MM.1S (cell line): ENCODE measurements at regions not wholly inside any gene's neighbourhood (a gene's known extent, or its start where the extent isn't known, plus 50 kb on each side); places are given as distances from the start of the nearest gene placed in this dataset.

ENCODE experiments used
- DNase-seq: peaks from one replicate; pipeline ENCODE4 v3.0.0-alpha.2; 2015
- H2AFZ ChIP-seq: fragments of 300-600 bp; sonication (generic); 2 replicates; pipeline ENCODE4 v1.6.0; 2016; ENCODE audit warnings: antibody characterized with exemption, low read length
- H3F3A ChIP-seq: fragments of 300-600 bp; sonication (generic); 2 replicates; pipeline ENCODE4 v1.6.1; 2016; ENCODE audit warnings: mild to moderate bottlenecking, antibody characterized with exemption, low read length, moderate library complexity, mixed read lengths; ENCODE audit not compliant: insufficient read depth
- H3K27ac ChIP-seq: fragments of 300-600 bp; sonication (generic); 2 replicates; pipeline ENCODE4 v1.5.1; 2016; ENCODE audit warnings: mild to moderate bottlenecking, low read length
- H3K27me3 ChIP-seq: fragments of 300-600 bp; sonication (generic); replicated peaks from 2 replicates; pipeline ENCODE4 v1.6.0; 2016; ENCODE audit warnings: low read length; ENCODE audit not compliant: insufficient read depth
- H3K36me3 ChIP-seq: fragments of 300-600 bp; sonication (generic); replicated peaks from 2 replicates; pipeline ENCODE4 v1.6.1; 2016; ENCODE audit warnings: mild to moderate bottlenecking, low read length, mixed read lengths; ENCODE audit not compliant: insufficient read depth
- H3K4me1 ChIP-seq: fragments of 300-600 bp; sonication (generic); 2 replicates; pipeline ENCODE4 v1.6.1; 2016; ENCODE audit warnings: low read length, mixed read lengths
- H3K4me2 ChIP-seq: fragments of 300-600 bp; sonication (generic); 2 replicates; pipeline ENCODE4 v1.6.0; 2016; ENCODE audit warnings: low read depth, low read length
- H3K4me3 ChIP-seq: fragments of 300-600 bp; sonication (generic); 2 replicates; pipeline ENCODE4 v1.5.1; 2016; ENCODE audit warnings: low read length, mixed read lengths
- H3K79me2 ChIP-seq: fragments of 300-600 bp; sonication (generic); 2 replicates; pipeline ENCODE4 v1.6.1; 2016; ENCODE audit warnings: mixed run types, low read length, mixed read lengths
- H3K9ac ChIP-seq: fragments of 300-600 bp; sonication (generic); 2 replicates; pipeline ENCODE4 v1.6.1; 2016; ENCODE audit warnings: low read length, mixed read lengths
- H3K9me2 ChIP-seq: fragments of 300-600 bp; sonication (generic); replicated peaks from 2 replicates; pipeline ENCODE4 v1.6.1; 2016; ENCODE audit warnings: mild to moderate bottlenecking, low read length, mixed read lengths; ENCODE audit not compliant: insufficient read depth
- H3K9me3 ChIP-seq: fragments of 300-600 bp; sonication (generic); replicated peaks from 2 replicates; pipeline ENCODE4 v1.6.1; 2016; ENCODE audit warnings: mild to moderate bottlenecking, low read length, mixed read lengths; ENCODE audit not compliant: insufficient read depth
- H4K20me1 ChIP-seq: fragments of 300-600 bp; sonication (generic); 2 replicates; pipeline ENCODE4 v1.6.1; 2016; ENCODE audit warnings: mild to moderate bottlenecking, low read length, moderate library complexity, mixed read lengths; ENCODE audit not compliant: insufficient read depth
- EZH2 ChIP-seq: fragments of 300-600 bp; sonication (generic); optimal IDR thresholded peaks from 2 replicates; pipeline ENCODE3; 2017; ENCODE audit warnings: low read depth, mild to moderate bottlenecking, antibody characterized with exemption, low read length, mixed read lengths
- EZH2phosphoT487 ChIP-seq: fragments of 300-600 bp; sonication (generic); IDR thresholded peaks from 2 replicates; pipeline ENCODE4 v1.6.1; 2018; ENCODE audit warnings: antibody characterized with exemption, low read length
- TF ChIP-seq, protein P1 (sequence below): fragments of 300-600 bp; sonication (generic); IDR thresholded peaks from 2 replicates; pipeline ENCODE4 v1.5.1; 2016; ENCODE audit warnings: antibody characterized with exemption, low read length, mixed read lengths

DNA sequence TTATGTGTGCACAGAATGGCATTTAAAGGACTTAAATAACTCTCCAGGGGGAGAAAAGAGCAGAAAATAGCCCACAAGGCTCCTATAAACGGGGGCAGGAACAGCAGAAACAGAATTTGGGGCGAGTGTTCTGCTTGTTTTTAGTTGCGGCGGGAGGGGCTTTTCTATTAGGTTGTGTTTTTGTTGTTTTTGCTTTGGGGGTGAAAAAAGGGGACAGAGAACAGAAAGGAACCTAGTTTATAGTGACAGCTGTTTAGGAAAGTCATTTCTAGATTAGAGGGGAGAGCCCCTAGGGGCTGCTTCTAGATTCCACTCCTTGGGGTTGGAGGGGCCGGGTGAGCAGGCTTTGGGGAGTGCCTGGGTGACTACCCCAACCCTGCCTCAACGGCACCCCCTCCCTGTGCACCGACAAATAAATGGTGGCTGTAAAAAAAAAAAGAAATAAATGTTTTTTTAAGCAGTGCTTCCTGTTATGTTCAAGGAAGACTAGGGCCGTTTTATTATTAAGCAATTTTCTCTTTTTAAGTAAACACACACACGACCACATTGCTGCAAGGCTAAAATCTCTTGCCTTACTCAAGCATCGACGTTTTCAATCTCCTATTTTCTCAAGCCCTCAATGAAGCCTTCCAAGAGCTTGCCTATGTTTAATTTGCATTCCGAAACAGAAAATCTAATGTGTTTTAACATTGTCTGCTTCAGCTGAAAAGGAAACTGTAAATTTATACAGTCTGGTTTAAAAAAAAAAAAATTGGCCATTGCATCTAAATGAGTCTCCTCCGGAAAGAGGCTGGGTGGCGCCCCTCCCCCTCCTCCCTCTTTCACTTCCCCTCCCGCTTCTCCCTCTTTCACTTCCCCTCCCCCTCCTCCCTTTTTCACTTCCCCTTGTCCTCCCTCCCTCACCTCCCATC lies 123.3 kb upstream of the TBL1X start:
- H3K79me2 ChIP-seq: no peaks in the 10 kb centered on the region
- no peaks in the 10 kb centered on the region for H3K9me3 ChIP-seq
- H3F3A ChIP-seq: peaks cover 20% of the 10 kb centered on the region
- peak; percentile 82 for DNase-seq
- H3K4me2 ChIP-seq: peak overlapping the region; percentile 91
- peak overlapping the region; percentile 44 for H3K4me3 ChIP-seq
- H2AFZ ChIP-seq: peak overlapping the region; percentile 30
- no peaks in the 10 kb centered on the region for H3K27me3 ChIP-seq
- peaks cover 13% of the 10 kb centered on the region for H3K4me1 ChIP-seq
- H3K9ac ChIP-seq: peak overlapping the region; percentile 67
- no peaks in the 10 kb centered on the region for H4K20me1 ChIP-seq
- TF ChIP-seq EZH2 (no peak), EZH2phosphoT487 (no peak)
- TF ChIP-seq, protein P1, sequence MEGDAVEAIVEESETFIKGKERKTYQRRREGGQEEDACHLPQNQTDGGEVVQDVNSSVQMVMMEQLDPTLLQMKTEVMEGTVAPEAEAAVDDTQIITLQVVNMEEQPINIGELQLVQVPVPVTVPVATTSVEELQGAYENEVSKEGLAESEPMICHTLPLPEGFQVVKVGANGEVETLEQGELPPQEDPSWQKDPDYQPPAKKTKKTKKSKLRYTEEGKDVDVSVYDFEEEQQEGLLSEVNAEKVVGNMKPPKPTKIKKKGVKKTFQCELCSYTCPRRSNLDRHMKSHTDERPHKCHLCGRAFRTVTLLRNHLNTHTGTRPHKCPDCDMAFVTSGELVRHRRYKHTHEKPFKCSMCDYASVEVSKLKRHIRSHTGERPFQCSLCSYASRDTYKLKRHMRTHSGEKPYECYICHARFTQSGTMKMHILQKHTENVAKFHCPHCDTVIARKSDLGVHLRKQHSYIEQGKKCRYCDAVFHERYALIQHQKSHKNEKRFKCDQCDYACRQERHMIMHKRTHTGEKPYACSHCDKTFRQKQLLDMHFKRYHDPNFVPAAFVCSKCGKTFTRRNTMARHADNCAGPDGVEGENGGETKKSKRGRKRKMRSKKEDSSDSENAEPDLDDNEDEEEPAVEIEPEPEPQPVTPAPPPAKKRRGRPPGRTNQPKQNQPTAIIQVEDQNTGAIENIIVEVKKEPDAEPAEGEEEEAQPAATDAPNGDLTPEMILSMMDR: peak; percentile 14; the same call in 1 of the 2 replicates
- H3K36me3 ChIP-seq: no peaks in the 10 kb centered on the region
- H3K9me2 ChIP-seq: no peaks in the 10 kb centered on the region
- H3K27ac ChIP-seq: peak overlapping the region; percentile 96

- Histone ChIP-seq H3K9me2 (no peaks in the 10 kb centered on the region), H3K9me3 (no peaks in the 10 kb centered on the region), H3K4me2 (peak overlapping the region; percentile 29; the same call in 1 of the 2 replicates), H3K27ac (peak overlapping the region; percentile 13; the same call in 1 of the 2 replicates), H3K79me2 (no peaks in the 10 kb centered on the region), H3F3A (peaks cover 20% of the 10 kb centered on the region), H4K20me1 (no peaks in the 10 kb centered on the region), H3K4me1 (peaks cover 13% of the 10 kb centered on the region), H3K4me3 (no peak overlapping the region), H3K36me3 (no peaks in the 10 kb centered on the region), H3K9ac (no peak overlapping the region), H2AFZ (no peak overlapping the region), H3K27me3 (no peaks in the 10 kb centered on the region)
- peak; percentile 63 for DNase-seq
- no peak for TF ChIP-seq EZH2phosphoT487
Observed at GRCh38 chrX:9342561-9343051, 122.3 kb upstream of the TBL1X start.

DNA sequence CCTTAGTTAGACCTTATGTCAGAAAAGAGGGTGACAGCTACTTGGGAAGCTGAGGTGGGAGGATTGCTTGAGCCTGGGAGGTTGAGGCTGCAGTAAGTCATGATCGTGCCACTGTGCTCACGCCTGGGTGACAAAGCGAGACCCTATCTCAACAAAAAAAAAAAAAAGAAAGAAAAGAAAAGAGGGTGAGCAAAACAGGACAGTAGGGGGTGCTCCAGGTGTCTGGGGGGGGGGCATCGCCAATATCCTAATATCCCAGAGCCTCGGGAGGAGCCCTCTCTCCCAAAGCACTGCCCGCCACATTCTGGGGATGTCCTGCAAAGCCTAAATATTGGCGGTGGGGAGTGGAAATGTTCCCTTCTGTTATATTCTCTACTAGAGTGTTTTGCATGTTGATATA lies 120.9 kb upstream of the TBL1X start:
- DNase-seq: no peak
- Histone ChIP-seq H3K27ac (no peak overlapping the region), H3K9me2 (no peaks in the 10 kb centered on the region), H3K36me3 (no peaks in the 10 kb centered on the region), H3K4me2 (no peak overlapping the region), H3K79me2 (no peaks in the 10 kb centered on the region), H3F3A (peaks cover 20% of the 10 kb centered on the region), H3K9ac (no peak overlapping the region), H3K27me3 (no peaks in the 10 kb centered on the region), H4K20me1 (no peaks in the 10 kb centered on the region), H3K4me3 (no peak overlapping the region), H2AFZ (no peak overlapping the region), H3K4me1 (peaks cover 9% of the 10 kb centered on the region), H3K9me3 (no peaks in the 10 kb centered on the region)
- TF ChIP-seq EZH2phosphoT487 (no peak), EZH2 (no peak)
- TF ChIP-seq, protein P1: no peak

DNA sequence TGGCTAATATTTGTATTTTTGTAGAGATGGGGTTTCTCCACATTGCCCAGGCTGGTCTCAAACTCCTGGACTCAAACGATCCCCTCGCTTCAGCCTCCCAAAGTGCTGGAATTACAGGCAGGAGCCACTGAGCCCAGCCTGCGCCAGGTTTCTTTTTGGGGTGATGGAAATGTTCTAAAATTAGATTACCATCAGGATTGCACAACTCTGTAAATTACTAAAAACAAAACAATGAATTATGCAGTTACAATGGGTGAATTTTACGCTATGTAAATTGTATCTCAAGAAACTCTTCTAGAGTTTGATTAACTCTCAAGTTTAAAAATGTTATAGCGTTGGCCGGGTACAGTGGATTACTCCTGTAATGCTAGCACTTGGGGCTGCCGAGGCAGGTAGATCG lies 118.9 kb upstream of the TBL1X start:
- no peaks in the 10 kb centered on the region for H3K9me2 ChIP-seq
- TF ChIP-seq EZH2phosphoT487: no peak
- no peak for TF ChIP-seq EZH2
- TF ChIP-seq, protein P1: no peak
- peaks cover 9% of the 10 kb centered on the region for H3F3A ChIP-seq
- H3K9me3 ChIP-seq: no peaks in the 10 kb centered on the region
- no peak overlapping the region for H3K4me2 ChIP-seq
- no peaks in the 10 kb centered on the region for H3K4me1 ChIP-seq
- H3K4me3 ChIP-seq: no peak overlapping the region
- H2AFZ ChIP-seq: no peak overlapping the region
- no peak overlapping the region for H3K9ac ChIP-seq
- no peaks in the 10 kb centered on the region for H4K20me1 ChIP-seq
- H3K27me3 ChIP-seq: no peaks in the 10 kb centered on the region
- no peak overlapping the region for H3K27ac ChIP-seq
- no peaks in the 10 kb centered on the region for H3K79me2 ChIP-seq
- H3K36me3 ChIP-seq: no peaks in the 10 kb centered on the region
- DNase-seq: no peak
